A673 (cell line): ENCODE measurements at regions not wholly inside any gene's neighbourhood (a gene's known extent, or its start where the extent isn't known, plus 50 kb on each side); places are given as distances from the start of the nearest gene placed in this dataset.
"Not testable (repeated sequence)": the region's sequence is repeated elsewhere in the genome, so short reads cannot be mapped to it uniquely, and the experiment has no call there.

Experiments used
- BruUV-seq: library from RNA; stranded (reverse); fragments of 400-500 nt; replicated peaks from 2 replicates; lab custom pipeline; 2021; lab: Mats Ljungman, UMichigan
- CTCF ChIA-PET: fragments of 300-600 bp; sonication (Branson Sonifier 250); formaldehyde crosslinking; loops from one replicate; lab custom pipeline; 2022; ENCODE audit warnings: antibody characterized with exemption; lab: Charles Lee
- POLR2A ChIA-PET: fragments of 300-600 bp; sonication (Branson Sonifier 250); formaldehyde crosslinking; loops from one replicate; lab custom pipeline; 2022; ENCODE audit warnings: antibody characterized with exemption; ENCODE audit not compliant: low non-redundant PET; lab: Charles Lee
- DNase-seq: peaks from one replicate; pipeline ENCODE4 v3.0.0-alpha.2; 2015; ENCODE audit warnings: low spot score
- H3K27ac ChIP-seq: fragments of 200-600 bp; sonication (generic); 2 replicates; pipeline ENCODE4 v1.5.1; 2016; ENCODE audit warnings: mixed run types, low read depth, mild to moderate bottlenecking, mixed read lengths, antibody characterized with exemption, low read length; ENCODE audit not compliant: poor library complexity, severe bottlenecking
- H3K27me3 ChIP-seq: fragments of 200-600 bp; sonication (generic); replicated peaks from 2 replicates; pipeline ENCODE4 v1.6.1; 2017; ENCODE audit warnings: mixed run types, low read depth, mild to moderate bottlenecking, mixed read lengths, antibody characterized with exemption, low read length; ENCODE audit not compliant: insufficient read depth, poor library complexity
- H3K36me3 ChIP-seq: fragments of 200-600 bp; sonication (generic); 2 replicates; pipeline ENCODE4 v1.6.1; 2016; ENCODE audit warnings: mixed run types, mild to moderate bottlenecking, mixed read lengths, antibody characterized with exemption, low read length; ENCODE audit not compliant: insufficient read depth, poor library complexity, severe bottlenecking
- H3K4me1 ChIP-seq: fragments of 200-600 bp; sonication (generic); 2 replicates; pipeline ENCODE4 v1.6.1; 2017; ENCODE audit warnings: mixed run types, mild to moderate bottlenecking, mixed read lengths, antibody characterized with exemption, low read length; ENCODE audit not compliant: insufficient read depth, poor library complexity, severe bottlenecking
- H3K4me3 ChIP-seq: fragments of 200-600 bp; sonication (generic); 2 replicates; pipeline ENCODE4 v1.5.1; 2016; ENCODE audit warnings: low read depth, mixed run types, mild to moderate bottlenecking, mixed read lengths, low read length; ENCODE audit not compliant: poor library complexity, severe bottlenecking
- H3K9me3 ChIP-seq: fragments of 200-600 bp; sonication (generic); 2 replicates; pipeline ENCODE4 v1.6.1; 2016; ENCODE audit warnings: mixed run types, low read depth, mild to moderate bottlenecking, mixed read lengths, antibody characterized with exemption, low read length; ENCODE audit not compliant: poor library complexity, severe bottlenecking
- CTCF ChIP-seq: fragments of 300-800, 200-600 bp; sonication (generic); conservative IDR thresholded peaks from 2 replicates; pipeline ENCODE4 v1.5.1; 2017; ENCODE audit warnings: low read depth, mild to moderate bottlenecking, antibody characterized with exemption, low read length, moderate library complexity, mixed read lengths
- EZH2 ChIP-seq: fragments of 200-600 bp; sonication (generic); IDR thresholded peaks from 2 replicates; pipeline ENCODE4 v1.6.1; 2017; ENCODE audit warnings: borderline replicate concordance, low read depth, mild to moderate bottlenecking, mixed read lengths, antibody characterized with exemption, low read length; ENCODE audit not compliant: poor library complexity, severe bottlenecking
- intact Hi-C: fragments of 100-400 bp; cut with micrococcal nuclease; formaldehyde crosslinking; loops from one replicate; pipeline ENCODE4 v1.10.0; 2022; ENCODE audit not compliant: unreplicated experiment

GRCh38 chr3:89742546-89742945, 635.1 kb downstream of the EPHA3 start:
- no peak for TF ChIP-seq EZH2
- no peak for TF ChIP-seq CTCF
- ChIA-PET POLR2A (no interaction called here), CTCF (no interaction called here)
- no peaks in the 10 kb centered on the region for H3K4me1 ChIP-seq
- DNase-seq, result no peak
- H3K9me3 ChIP-seq, result no peaks in the 10 kb centered on the region
- no TSS peak for BruUV-seq
- no peak overlapping the region for H3K4me3 ChIP-seq
- intact Hi-C loops, result no loop called here
- H3K27ac ChIP-seq, result no peak overlapping the region
- no peaks in the 10 kb centered on the region for H3K36me3 ChIP-seq
- no peaks in the 10 kb centered on the region for H3K27me3 ChIP-seq

- H3K27ac ChIP-seq, H3K4me3 ChIP-seq, H3K4me1 ChIP-seq, BruUV-seq, DNase-seq, H3K36me3 ChIP-seq, H3K27me3 ChIP-seq, H3K9me3 ChIP-seq, intact Hi-C loops, CTCF ChIA-PET, POLR2A ChIA-PET: not testable (repeated sequence)
Observed at GRCh38 chr3:89747541-89748278, 640.3 kb downstream of the EPHA3 start.

GRCh38 chr3:89762405-89762804, 655.0 kb downstream of the EPHA3 start:
- intact Hi-C loops, result no loop called here
- H3K36me3 ChIP-seq, result no peaks in the 10 kb centered on the region
- no peaks in the 10 kb centered on the region for H3K4me1 ChIP-seq
- ChIA-PET POLR2A (no interaction called here), CTCF (no interaction called here)
- H3K4me3 ChIP-seq, result no peak overlapping the region
- no peak overlapping the region for H3K27ac ChIP-seq
- BruUV-seq, result no TSS peak
- TF ChIP-seq CTCF (no peak), EZH2 (no peak)
- no peak for DNase-seq
- no peaks in the 10 kb centered on the region for H3K27me3 ChIP-seq
- H3K9me3 ChIP-seq, result no peaks in the 10 kb centered on the region

GRCh38 chr3:89783341-89783927, 676.0 kb downstream of the EPHA3 start:
- Histone ChIP-seq H3K27me3 (no peaks in the 10 kb centered on the region), H3K36me3 (no peaks in the 10 kb centered on the region), H3K4me1 (peaks cover 6% of the 10 kb centered on the region), H3K4me3 (no peak overlapping the region), H3K27ac (no peak overlapping the region), H3K9me3 (no peaks in the 10 kb centered on the region)
- intact Hi-C loops, result loop anchor here (10.0 kb wide), 1 partner anchor 61 kb away; no protein-coding TSS in a partner anchor
- TF ChIP-seq EZH2, result no peak
- TF ChIP-seq CTCF, result 0 out of 2 replicates have a peak, but pooled peaks have one; percentile 17
- no TSS peak for BruUV-seq
- ChIA-PET CTCF (no interaction called here), POLR2A (no interaction called here)
- no peak for DNase-seq
